Mucosa of descending colon (tissue), 3 donors: ENCODE measurements at regions not wholly inside any gene's neighbourhood (a gene's known extent, or its start where the extent isn't known, plus 50 kb on each side); places are given as distances from the start of the nearest gene placed in this dataset.

Source experiments
- ATAC-seq: fragments of 200-7000 bp; cut with Tn5 transposase; one replicate; pipeline ENCODE4 v1.9.1; 2020; ENCODE audit warnings: mild to moderate bottlenecking, moderate library complexity
- DNase-seq, 3 donors: peaks; one replicate each; pipeline ENCODE4 v3.0.0-alpha.2; 2020
- H3K36me3 ChIP-seq: fragments of 200-600 bp; one replicate; pipeline ENCODE4 v1.8.0; 2021; ENCODE audit warnings: low read depth, mild to moderate bottlenecking
- H3K4me1 ChIP-seq: fragments of 200-600 bp; one replicate; pipeline ENCODE4 v1.8.0; 2021; ENCODE audit warnings: low read depth, mild to moderate bottlenecking
- H3K4me3 ChIP-seq: fragments of 200-600 bp; one replicate; pipeline ENCODE4 v1.8.0; 2021; ENCODE audit warnings: mild to moderate bottlenecking
- H3K9me3 ChIP-seq: fragments of 200-600 bp; one replicate; pipeline ENCODE4 v1.8.0; 2021; ENCODE audit warnings: mild to moderate bottlenecking
- CTCF ChIP-seq: fragments of 200-600 bp; IDR thresholded peaks from one replicate; pipeline ENCODE4 v1.8.0; 2022; ENCODE audit warnings: antibody characterized with exemption, mild to moderate bottlenecking
- intact Hi-C, 2 donors: fragments of 100-400 bp; cut with DNase I in 1 of 2; cut with micrococcal nuclease in 1 of 2; formaldehyde crosslinking; loops; one replicate each; pipeline versions ENCODE4 v1.11.0 to v1.11.1; 2022; cut with DNase I, micrococcal nuclease
- donor health status: DM: no; HTN: no; CAD: no; lungs with moderate emphysema.
- donor health status: DM: no; HTN: no; CAD: no.
- donor health status: DM: no; HTN: yes; CAD: no.

DNA sequence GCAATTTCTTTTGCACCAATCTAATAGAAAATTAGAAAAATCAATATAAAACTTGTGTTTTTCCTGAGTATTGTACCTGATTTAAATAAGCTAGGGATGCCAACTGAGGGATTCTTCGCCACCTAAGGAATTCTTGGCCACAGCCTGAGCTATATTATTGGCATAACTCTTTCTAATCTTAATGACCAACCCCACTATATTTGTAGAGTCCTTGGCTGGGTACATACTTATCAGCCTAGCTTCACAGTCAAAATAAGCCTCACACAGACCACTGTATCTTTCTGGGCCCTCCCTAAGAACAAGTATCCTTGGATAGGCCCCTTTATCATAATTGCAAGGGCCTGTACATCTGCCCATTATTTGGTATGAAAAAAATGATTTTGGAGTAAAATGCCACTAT lies 247.1 kb downstream of the DUSP6 start:
- no peak for ATAC-seq
- H3K9me3 ChIP-seq, result no peaks in the 10 kb centered on the region

GRCh38 chr12:89103831-89104230 lies 248.5 kb downstream of the DUSP6 start:
- H3K9me3 ChIP-seq, result no peaks in the 10 kb centered on the region
- H3K4me3 ChIP-seq, result no peak overlapping the region
- no peak for TF ChIP-seq CTCF
- no peak for ATAC-seq
- intact Hi-C loops, result no loop called here
- H3K36me3 ChIP-seq, result no peaks in the 10 kb centered on the region
- no peaks in the 10 kb centered on the region for H3K4me1 ChIP-seq
- no peak for DNase-seq

More for the DNA sequence above, 247.1 kb downstream of the DUSP6 start:
- Histone ChIP-seq H3K4me3 (no peak overlapping the region), H3K36me3 (no peaks in the 10 kb centered on the region), H3K4me1 (no peaks in the 10 kb centered on the region)
- intact Hi-C loops, result no loop called here
- TF ChIP-seq CTCF, result no peak
- DNase-seq, result no peak

DNA sequence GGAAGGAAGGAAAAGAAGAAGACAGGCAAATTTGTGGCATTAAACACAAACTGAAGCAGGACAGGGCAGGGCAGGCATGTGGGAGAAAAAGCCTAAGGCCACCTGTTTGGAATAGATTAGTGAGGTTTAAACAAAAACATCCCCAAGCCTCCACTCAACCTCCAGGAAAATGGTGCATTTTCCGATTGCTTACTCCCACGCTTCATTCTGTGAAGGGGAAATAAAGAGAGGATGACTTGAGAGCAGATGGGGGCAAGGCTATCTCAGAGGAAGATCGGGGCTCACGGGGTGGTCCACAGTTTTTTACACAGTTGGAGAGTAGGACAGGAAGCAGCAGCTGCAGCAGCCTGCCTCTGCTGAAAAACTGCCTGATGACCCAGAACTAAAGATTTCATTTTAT lies 250.9 kb downstream of the DUSP6 start:
- TF ChIP-seq CTCF, result no peak
- no peak for ATAC-seq
- Histone ChIP-seq H3K36me3 (no peaks in the 10 kb centered on the region), H3K4me3 (no peak overlapping the region), H3K4me1 (no peaks in the 10 kb centered on the region), H3K9me3 (no peaks in the 10 kb centered on the region)
- no peak for DNase-seq
- intact Hi-C loops, result no loop called here

DNA sequence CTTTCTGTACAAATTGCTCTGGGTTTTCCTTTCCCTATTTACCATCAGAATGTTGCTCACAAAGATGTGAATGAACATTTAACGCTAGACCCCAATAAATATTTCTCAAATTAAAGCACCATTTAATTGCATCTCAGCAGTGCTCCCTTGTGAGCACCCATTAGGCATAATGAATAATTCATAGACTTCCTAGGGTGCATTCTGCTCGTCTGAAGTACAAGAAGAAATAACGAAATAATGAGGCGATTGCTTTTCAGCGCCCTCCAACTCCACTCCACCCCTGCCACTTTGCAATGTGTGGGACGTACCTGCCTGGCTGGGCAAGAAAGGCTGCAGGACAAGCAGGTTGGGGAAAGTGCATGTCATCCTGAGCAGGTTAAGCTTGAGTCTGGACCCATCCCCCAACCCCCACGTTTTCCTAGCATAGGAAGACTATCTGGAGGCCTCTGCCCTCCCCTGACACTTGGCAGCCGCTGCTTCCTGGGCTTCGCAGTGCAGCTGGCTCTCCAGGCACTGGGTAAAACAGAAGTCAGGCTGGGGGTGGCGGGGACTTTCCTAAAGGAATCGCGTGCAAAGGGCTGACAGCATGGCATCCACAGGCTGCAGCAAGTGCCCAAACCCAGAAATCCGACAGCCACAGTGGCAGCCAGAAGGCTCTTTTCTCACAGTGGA lies 253.7 kb downstream of the DUSP6 start:
- no peak for ATAC-seq
- peak in 1 of 3 donors; percentile 39 for DNase-seq
- Histone ChIP-seq H3K36me3 (no peaks in the 10 kb centered on the region), H3K9me3 (no peaks in the 10 kb centered on the region), H3K4me3 (no peak overlapping the region), H3K4me1 (no peaks in the 10 kb centered on the region)
- TF ChIP-seq CTCF, result no peak
- intact Hi-C loops, result loop anchor here in 1 of 2 donors (2.0 kb wide), 1 partner anchor 20 kb away; no protein-coding TSS in a partner anchor

DNA sequence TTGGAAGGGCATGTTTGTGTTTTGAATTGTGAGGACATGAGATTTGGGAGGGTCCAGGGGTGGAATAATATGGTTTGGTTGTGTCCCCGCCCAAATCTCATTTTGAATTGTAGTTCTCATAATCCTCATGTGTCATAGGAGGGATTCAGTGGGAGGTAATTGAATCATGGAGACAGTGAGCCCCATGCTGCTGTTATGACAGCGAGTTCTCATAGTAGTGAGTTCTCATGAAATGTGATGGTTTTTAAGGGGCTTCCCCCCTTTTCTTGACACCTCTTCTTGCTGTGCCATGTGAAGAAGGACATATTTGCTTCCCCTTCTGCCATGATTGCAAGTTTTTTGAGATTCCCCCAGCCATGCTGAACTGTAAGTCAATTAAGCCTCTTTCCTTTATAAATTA lies 260.0 kb downstream of the DUSP6 start:
- Histone ChIP-seq H3K9me3 (peaks cover 12% of the 10 kb centered on the region), H3K4me1 (peaks cover 2% of the 10 kb centered on the region), H3K36me3 (no peaks in the 10 kb centered on the region), H3K4me3 (no peak overlapping the region)
- no peak for TF ChIP-seq CTCF
- ATAC-seq (no peak), DNase-seq (no peak)
- intact Hi-C loops, result no loop called here
